ENCODE measurements at regions not wholly inside any gene's neighbourhood (a gene's known extent, or its start where the extent isn't known, plus 50 kb on each side); places are given as distances from the start of the nearest gene placed in this dataset.

DNA sequence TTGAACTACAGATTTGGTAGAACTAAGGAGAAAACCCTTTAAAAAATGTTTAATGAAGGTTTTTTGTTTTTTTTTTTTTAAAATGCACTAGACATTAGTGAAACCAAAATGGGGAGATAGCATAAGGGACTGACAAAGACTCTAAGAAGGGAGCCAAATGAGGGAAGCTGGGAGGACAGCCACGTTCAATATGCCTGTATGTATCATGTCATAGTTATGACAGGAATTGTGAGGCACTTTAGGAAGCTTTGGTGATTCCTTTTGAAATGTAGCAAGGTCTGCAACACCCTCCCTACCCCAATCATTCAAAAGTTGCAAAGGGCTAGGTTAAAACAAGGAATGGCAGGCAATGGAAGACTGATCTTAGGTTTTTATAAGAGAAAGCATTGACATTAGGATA is 526.0 kb downstream of the TLL1 start:
- TF ChIP-seq POLR2A (IDR thresholded peaks at IDR 0.05; ENCODE audit: low read depth), result no peak
- TF ChIP-seq, protein P1, sequence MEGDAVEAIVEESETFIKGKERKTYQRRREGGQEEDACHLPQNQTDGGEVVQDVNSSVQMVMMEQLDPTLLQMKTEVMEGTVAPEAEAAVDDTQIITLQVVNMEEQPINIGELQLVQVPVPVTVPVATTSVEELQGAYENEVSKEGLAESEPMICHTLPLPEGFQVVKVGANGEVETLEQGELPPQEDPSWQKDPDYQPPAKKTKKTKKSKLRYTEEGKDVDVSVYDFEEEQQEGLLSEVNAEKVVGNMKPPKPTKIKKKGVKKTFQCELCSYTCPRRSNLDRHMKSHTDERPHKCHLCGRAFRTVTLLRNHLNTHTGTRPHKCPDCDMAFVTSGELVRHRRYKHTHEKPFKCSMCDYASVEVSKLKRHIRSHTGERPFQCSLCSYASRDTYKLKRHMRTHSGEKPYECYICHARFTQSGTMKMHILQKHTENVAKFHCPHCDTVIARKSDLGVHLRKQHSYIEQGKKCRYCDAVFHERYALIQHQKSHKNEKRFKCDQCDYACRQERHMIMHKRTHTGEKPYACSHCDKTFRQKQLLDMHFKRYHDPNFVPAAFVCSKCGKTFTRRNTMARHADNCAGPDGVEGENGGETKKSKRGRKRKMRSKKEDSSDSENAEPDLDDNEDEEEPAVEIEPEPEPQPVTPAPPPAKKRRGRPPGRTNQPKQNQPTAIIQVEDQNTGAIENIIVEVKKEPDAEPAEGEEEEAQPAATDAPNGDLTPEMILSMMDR (IDR thresholded peaks at IDR 0.05), result no peak
- no peak for TF ChIP-seq POLR2AphosphoS5 (IDR thresholded peaks at IDR 0.05)
- no peak for TF ChIP-seq EP300 (IDR thresholded peaks at IDR 0.05)

Measured in esophagus muscularis mucosa (tissue), 4 donors.